Bronchial epithelial cell (primary cell): ENCODE measurements at regions not wholly inside any gene's neighbourhood (a gene's known extent, or its start where the extent isn't known, plus 50 kb on each side); places are given as distances from the start of the nearest gene placed in this dataset.

Experiments used
- DNase-seq: peaks from one replicate; pipeline ENCODE4 v3.0.0-alpha.2; 2010; ENCODE audit warnings: low read depth
- FAIRE-seq: peaks from 2 replicates; lab custom pipeline; 2011; peaks lifted over from hg19 to GRCh38; lab: Jason Lieb, UNC
- H3K27me3 ChIP-seq: 2 replicates; pipeline ENCODE4 v1.5.1; 2011; ENCODE audit warnings: low read length; ENCODE audit not compliant: control insufficient read depth, insufficient read depth
- H3K36me3 ChIP-seq: 2 replicates; pipeline ENCODE4 v1.5.1; 2011; ENCODE audit warnings: low read length; ENCODE audit not compliant: control insufficient read depth, insufficient read depth
- H3K4me3 ChIP-seq: 2 replicates; pipeline ENCODE4 v1.5.1; 2011; ENCODE audit warnings: mild to moderate bottlenecking, low read depth, low read length, control low read depth
- TF ChIP-seq, protein P1 (sequence below): IDR thresholded peaks from 2 replicates; pipeline ENCODE4 v1.5.1; 2011; ENCODE audit warnings: mild to moderate bottlenecking, moderate library complexity, low read length, control low read depth, inconsistent platforms; ENCODE audit not compliant: insufficient read depth, severe bottlenecking

DNA sequence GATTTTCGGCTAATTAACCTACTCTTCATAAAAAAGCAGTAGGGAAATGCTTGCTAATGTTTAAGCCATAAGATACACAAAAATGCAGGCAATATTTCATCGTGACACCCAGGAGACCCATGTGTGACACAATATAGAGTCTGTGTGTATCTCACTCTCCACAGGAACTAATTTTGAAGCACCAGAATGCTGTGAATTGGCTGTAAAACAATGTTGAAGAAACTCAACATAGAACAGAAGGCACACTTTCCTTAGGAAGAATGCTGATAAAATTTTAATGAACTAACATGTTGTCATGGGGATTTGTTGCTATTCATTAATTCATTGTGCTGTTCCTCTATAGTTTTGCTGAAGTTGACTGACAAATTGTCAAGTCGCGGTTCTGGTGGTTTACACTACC is 249.4 kb upstream of the TFAP2D start:
- Histone ChIP-seq H3K27me3 (no peaks in the 10 kb centered on the region), H3K4me3 (no peak overlapping the region), H3K36me3 (no peaks in the 10 kb centered on the region)
- TF ChIP-seq, protein P1, sequence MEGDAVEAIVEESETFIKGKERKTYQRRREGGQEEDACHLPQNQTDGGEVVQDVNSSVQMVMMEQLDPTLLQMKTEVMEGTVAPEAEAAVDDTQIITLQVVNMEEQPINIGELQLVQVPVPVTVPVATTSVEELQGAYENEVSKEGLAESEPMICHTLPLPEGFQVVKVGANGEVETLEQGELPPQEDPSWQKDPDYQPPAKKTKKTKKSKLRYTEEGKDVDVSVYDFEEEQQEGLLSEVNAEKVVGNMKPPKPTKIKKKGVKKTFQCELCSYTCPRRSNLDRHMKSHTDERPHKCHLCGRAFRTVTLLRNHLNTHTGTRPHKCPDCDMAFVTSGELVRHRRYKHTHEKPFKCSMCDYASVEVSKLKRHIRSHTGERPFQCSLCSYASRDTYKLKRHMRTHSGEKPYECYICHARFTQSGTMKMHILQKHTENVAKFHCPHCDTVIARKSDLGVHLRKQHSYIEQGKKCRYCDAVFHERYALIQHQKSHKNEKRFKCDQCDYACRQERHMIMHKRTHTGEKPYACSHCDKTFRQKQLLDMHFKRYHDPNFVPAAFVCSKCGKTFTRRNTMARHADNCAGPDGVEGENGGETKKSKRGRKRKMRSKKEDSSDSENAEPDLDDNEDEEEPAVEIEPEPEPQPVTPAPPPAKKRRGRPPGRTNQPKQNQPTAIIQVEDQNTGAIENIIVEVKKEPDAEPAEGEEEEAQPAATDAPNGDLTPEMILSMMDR, result no peak
- FAIRE-seq (no peak), DNase-seq (no peak)

GRCh38 chr6:50467931-50468330 is 245.4 kb upstream of the TFAP2D start:
- TF ChIP-seq, protein P1, result no peak
- no peak for DNase-seq
- no peaks in the 10 kb centered on the region for H3K27me3 ChIP-seq
- H3K4me3 ChIP-seq, result no peak overlapping the region
- FAIRE-seq, result no peak
- no peaks in the 10 kb centered on the region for H3K36me3 ChIP-seq

- Histone ChIP-seq H3K36me3 (no peaks in the 10 kb centered on the region), H3K27me3 (no peaks in the 10 kb centered on the region), H3K4me3 (no peak overlapping the region)
- TF ChIP-seq, protein P1, result no peak
- FAIRE-seq (no peak), DNase-seq (no peak)
Measured at GRCh38 chr6:50471041-50471440, 242.3 kb upstream of the TFAP2D start.

GRCh38 chr6:50510361-50510760 is 203.0 kb upstream of the TFAP2D start:
- Histone ChIP-seq H3K27me3 (no peaks in the 10 kb centered on the region), H3K4me3 (no peak overlapping the region), H3K36me3 (no peaks in the 10 kb centered on the region)
- no peak for DNase-seq
- no peak for FAIRE-seq
- TF ChIP-seq, protein P1, result no peak

DNA sequence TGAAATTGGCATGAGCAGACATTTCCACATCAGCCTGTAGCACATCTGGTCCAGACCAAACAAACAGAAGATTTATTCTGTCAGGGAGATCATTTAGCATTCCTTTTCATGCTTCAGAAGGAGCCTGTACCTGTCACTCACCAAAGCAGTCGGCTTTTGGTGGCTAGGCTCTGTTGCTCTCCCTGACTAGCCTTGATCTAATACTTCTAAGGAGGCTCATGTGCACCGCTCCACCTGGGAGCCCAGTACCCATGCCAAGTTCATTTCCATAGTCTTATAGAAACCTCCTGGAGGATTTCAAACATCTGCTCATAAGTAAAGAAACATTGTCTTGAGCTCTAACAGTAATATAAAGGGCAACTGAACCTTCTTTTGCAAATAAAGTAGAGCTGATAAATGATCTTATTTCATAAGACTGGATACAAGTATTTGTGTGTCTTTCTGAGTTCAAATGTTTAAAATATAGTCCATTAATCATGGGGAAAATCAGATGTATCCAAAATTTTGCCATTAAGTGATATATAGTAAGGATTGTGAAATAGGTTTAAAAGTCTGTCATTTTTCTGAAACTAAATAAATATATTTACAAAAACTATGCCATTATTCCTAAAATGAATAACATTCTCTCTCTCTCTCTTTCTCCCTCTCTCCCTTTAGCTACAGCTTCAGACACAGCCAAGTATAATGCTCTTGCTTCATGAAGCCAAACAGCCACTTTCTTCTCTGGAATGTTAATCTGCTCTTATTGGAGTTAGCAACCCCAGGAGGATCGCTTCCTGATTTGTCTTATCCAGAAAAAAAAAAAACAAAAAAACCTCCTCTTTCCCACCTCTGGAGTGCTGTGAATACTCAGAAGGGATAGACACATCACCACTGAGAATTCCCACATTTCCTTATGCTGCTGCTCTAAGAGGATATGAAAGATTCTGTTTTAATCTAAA is 192.7 kb upstream of the TFAP2D start:
- TF ChIP-seq, protein P1, result no peak
- DNase-seq, result no peak
- no peak for FAIRE-seq

More for the DNA sequence above, 192.7 kb upstream of the TFAP2D start:
- H3K4me3 ChIP-seq, result no peak overlapping the region
- no peaks in the 10 kb centered on the region for H3K27me3 ChIP-seq
- no peaks in the 10 kb centered on the region for H3K36me3 ChIP-seq
